ENCODE measurements at regions not wholly inside any gene's neighbourhood (a gene's known extent, or its start where the extent isn't known, plus 50 kb on each side); places are given as distances from the start of the nearest gene placed in this dataset.
"Not testable (repeated sequence)": the region's sequence is repeated elsewhere in the genome, so short reads cannot be mapped to it uniquely, and the experiment has no call there.

- no peak for DNase-seq
Measured at GRCh38 chr6:19336579-19336978, 500.6 kb upstream of the ID4 start.

- no peak for DNase-seq
Measured at GRCh38 chr6:19337101-19337500, 500.1 kb upstream of the ID4 start.

DNA sequence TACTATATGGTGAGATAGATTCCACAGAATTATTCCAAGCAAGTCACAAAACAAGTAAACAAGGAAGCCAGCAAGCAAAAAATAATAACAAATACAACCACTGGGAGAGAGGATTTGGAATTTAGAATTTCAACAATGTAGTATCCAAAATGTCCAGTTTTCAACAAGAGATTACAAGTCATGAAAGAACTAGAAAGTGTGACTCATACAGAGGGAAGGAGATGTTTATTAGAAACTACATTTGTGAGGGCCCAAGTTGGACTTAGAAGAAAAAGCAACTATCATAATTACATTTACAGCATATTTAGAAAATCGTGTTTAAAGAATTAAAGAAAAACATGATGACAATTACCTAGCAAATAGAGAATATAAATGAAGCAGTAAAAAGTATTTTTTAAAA lies 494.6 kb upstream of the ID4 start:
- DNase-seq, result no peak

GRCh38 chr6:19349429-19349828 lies 487.7 kb upstream of the ID4 start:
- DNase-seq, result no peak

DNA sequence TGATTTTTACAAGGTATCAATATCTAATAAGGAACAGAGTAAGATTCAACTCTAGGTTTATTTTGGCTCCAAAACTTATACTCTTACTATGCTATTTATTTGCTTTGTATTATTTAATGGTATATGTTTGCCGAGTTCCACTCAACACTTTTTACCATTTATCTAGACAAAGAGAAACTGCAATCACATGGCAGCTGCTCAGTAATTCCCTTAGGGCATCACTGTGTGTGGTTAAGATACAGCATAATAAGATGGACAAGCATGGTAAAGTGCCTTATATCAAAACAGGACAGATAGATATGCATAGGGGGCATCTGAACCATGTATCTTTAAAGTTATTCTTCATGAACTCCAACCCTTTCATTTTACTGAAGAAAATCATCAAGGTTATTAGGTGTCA lies 483.0 kb upstream of the ID4 start:
- DNase-seq, result peak in 1 of 2 experiments; percentile 13

DNA sequence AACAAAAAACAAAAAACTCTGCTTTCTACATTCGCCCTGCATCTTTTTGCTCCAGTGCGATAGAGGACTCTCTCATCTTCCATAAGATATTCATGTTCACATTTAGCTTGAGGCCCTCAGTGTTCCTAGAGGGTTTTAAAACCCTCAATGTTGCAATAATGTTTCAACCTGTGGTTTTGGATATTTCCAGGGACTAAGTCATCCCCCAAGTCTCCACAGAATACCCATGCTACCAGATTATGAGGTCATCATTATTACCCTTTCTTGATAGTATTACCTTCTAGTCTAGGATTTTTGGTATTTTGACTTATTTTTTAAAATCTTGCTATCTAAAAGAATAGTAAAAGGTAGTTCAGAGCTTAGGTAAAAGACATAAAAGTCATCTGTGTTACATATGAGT lies 480.5 kb upstream of the ID4 start:
- DNase-seq, result no peak

- no peak for DNase-seq
Measured at GRCh38 chr6:19362396-19362795, 474.8 kb upstream of the ID4 start.

- DNase-seq, result no peak
Measured at GRCh38 chr6:19368511-19368910, 468.7 kb upstream of the ID4 start.

GRCh38 chr6:19369785-19370184 lies 467.4 kb upstream of the ID4 start:
- DNase-seq, result no peak

GRCh38 chr6:19370831-19371230 lies 466.3 kb upstream of the ID4 start:
- no peak for DNase-seq

DNA sequence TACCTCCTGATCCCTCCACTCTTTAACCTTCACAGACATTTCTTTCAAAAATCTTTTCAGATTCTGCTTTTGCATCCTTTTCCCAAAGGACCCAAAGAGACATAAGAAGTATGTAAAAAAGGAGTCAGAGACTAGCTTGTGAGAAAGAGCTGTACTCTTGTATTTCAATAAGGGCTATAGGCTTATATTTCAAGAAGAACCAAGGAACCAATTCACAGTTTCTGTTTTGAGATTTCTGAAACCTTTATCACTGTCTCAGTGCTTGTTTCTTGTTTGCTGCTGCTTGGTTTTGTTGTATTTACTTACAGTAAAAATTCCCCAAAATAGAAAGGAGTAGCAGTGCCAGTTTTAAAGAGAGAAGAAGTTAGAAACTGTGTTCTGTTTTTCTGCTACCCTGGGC lies 461.6 kb upstream of the ID4 start:
- DNase-seq, result no peak

- DNase-seq, result no peak
Measured at GRCh38 chr6:19377722-19378121, 459.4 kb upstream of the ID4 start.

- no peak for DNase-seq
Measured at GRCh38 chr6:19380293-19380692, 456.9 kb upstream of the ID4 start.

DNA sequence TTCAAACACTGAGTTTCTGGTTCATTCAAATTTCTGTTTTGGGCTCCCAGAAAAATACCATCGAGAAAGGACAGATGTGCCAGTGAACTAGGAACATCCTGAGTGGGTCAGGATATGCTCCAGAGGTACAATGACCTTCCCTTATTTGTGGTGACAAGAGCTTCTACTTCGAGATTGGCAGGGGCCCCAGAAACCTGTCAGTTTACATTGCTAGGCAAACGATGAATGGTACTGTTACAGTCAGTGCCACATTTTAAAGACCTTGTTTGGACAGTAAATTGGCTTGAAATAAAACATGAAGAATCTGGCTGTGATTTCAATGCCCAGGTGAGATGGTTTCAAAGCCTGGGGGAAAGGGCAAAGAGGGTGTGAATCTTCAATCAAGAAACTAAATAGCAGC lies 454.5 kb upstream of the ID4 start:
- no peak for DNase-seq

DNA sequence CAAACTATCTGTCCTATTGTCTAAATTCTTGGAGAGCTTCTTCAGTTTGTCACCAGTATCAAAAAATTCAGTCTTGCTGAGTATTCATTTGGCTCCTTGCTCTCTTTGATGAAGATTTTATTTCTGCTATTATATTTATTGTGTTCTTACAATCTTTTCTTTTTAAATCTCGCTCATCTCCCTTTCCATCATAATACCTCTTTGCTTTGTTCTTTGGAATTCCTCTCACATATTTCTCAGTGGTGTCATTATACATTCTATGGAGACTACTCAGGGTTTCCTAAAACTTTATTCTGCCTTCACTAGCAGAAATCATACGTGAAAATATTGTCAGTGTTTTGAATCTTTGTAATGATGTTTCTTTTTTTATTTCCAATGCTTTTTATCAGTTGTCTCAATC lies 445.2 kb upstream of the ID4 start:
- DNase-seq, result no peak

GRCh38 chr6:19394051-19394450 lies 443.1 kb upstream of the ID4 start:
- DNase-seq, result no peak

GRCh38 chr6:19394687-19395086 lies 442.5 kb upstream of the ID4 start:
- DNase-seq, result no peak

DNA sequence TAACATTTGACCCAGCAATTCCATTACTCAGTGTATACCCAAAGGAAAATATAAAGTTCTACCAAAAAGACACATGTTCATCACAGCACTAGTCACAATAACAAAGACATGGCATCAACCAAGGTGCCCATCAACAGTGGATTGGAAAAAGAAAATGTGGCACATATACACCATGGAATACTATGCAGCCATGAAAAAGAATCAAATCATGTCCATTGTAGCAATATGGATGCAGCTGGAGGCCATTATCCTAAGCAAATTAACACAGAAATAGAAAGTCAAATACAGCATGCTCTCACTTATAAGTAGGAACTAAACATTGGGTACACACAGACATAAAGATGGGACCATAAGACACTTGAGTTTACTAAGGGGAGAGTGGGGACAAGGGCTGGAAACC lies 441.9 kb upstream of the ID4 start:
- DNase-seq, result no peak

DNA sequence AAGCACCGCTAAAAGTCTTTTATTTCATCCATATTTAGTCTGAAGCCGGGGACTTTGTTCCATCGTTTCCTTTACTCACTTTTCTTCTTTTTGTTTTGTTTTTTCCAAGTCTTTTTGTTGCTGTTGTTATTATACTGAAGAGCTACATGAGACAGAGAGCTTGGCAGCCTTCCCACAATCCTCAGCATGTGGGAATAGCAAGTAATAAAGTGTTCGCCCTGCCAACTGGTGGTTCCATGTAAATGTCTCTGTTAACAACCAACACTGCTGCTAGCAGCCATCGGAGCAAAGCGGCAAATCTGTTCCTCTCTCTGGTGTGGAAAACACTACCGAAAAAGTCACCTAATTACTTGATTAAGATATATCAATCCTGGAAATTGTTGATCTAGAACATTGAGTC lies 437.8 kb upstream of the ID4 start:
- DNase-seq, result no peak

DNA sequence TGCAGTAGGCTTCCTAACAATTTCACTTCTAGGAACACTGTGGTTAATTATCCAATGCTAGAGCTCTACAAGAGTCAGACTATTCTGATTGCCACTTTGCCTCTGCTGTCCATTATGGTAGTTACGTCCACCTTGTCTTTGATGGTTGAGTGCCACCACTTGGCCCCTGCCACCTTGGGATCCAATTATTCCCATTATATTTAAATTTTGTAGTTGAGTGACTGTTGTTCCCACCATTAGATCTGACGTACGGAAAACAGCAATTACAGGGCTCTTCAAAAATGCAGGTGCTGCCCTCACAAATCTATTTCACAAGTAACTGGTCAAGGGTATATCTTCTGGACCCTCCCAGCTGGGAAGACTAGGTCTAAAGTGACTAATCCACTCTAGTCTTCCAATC lies 432.3 kb upstream of the ID4 start:
- not testable (repeated sequence) for DNase-seq

DNA sequence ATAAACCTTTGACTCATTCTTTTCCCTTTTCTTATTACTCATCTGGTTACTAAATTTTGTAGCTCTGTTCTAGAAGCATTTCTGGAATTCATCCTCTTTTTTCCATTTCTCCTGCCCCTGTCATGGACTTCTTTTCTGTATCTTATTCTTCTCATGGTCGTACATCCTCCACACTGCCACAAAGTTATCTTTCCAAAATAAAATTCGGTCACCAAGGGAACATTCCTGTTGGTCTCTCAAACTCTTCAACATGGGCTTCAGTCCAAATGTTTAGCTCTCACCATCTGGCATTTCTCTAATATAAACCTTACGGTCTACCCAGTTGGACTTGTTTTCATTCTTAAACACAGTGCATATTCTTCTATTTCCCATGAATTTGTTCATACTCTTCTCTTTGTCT lies 428.8 kb upstream of the ID4 start:
- DNase-seq, result no peak

DNA sequence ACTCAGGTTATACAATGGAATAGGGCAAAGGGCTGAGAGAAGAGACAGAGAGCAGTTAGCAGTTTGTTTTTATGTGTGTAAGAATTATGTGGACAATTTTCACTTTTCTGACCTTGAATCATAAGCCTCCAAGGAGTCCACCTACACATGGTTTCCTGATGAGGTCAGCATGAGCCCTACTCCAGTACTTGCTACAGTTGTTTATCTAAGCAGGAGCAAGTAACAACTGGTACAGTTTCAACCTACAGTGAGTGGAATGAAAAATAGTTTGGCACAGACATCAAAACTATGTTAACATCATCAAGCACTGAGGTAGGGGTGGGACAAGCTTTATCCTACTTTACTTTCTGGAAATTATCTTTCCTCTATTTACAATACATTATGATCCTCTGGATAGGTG lies 426.7 kb upstream of the ID4 start:
- DNase-seq, result no peak

DNA sequence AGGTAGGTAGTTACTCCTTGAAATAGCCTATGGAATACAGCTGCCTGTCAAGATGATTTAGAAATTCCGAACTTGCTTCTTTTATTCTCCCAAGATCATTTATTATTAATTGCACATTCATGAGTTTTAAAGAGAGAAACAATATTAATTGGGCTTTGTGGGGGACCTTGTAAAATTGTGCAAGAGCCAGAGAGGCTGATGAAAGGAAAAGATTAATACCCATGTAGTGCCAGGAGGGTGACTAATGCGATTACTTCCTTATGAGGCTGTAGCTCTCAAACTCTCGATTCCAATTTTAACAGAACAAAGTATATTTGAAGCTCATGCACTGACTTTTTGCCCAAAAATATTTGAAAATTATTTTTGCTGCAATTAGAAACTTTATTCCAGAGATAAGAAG lies 423.8 kb upstream of the ID4 start:
- DNase-seq, result no peak

- DNase-seq, result no peak
Measured at GRCh38 chr6:19415605-19416326, 421.4 kb upstream of the ID4 start.

DNA sequence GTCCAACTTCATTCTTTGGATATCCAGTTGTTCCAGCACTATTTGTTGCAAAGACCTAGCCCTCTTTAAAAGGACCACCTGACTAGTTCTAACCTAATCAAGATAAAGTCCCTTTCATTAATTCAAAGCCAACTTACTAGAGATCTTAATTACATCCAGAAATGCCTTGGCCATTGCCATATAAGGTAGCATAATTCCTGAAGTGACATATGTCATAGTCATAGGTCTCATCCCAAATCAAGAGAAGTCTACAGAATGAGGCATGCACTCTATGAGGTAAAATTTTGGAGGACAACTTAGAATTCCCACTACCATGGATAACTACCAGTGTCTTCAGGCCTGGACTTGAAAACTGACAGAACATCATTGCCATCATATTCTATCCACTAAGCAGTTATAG lies 420.4 kb upstream of the ID4 start:
- DNase-seq, result no peak

DNA sequence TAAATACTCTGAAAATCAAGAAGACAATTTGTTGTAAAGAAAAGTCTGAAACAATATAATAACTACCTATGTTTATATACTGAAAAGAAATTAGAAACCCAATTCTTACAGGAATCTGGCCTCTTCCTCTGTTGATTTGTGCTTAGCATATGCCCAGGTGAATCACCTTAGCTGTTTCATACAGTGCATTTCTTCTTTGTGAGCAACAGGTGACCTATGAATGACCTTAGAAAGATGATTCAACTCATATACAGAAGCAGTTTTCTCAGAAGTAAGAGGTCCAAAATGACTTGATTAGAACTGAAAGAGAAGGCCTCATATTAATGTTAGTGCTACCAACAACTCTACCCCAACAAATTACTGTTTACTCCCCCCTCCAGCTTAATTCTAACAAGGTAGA lies 419.5 kb upstream of the ID4 start:
- no peak for DNase-seq

Data from NCI-H526 (cell line).